VCaP (cell line): ENCODE measurements at regions not wholly inside any gene's neighbourhood (a gene's known extent, or its start where the extent isn't known, plus 50 kb on each side); places are given as distances from the start of the nearest gene placed in this dataset.
"Not testable (repeated sequence)": the region's sequence is repeated elsewhere in the genome, so short reads cannot be mapped to it uniquely, and the experiment has no call there.

Source experiments
- H3K27ac ChIP-seq: fragments of 450-650 bp; 2 replicates; pipeline ENCODE4 v1.5.1; 2017
- TF ChIP-seq, protein P1 (sequence below): fragments of 450-650 bp; conservative IDR thresholded peaks from 2 replicates; pipeline ENCODE4 v1.5.1; 2017; ENCODE audit warnings: mild to moderate bottlenecking, moderate library complexity

DNA sequence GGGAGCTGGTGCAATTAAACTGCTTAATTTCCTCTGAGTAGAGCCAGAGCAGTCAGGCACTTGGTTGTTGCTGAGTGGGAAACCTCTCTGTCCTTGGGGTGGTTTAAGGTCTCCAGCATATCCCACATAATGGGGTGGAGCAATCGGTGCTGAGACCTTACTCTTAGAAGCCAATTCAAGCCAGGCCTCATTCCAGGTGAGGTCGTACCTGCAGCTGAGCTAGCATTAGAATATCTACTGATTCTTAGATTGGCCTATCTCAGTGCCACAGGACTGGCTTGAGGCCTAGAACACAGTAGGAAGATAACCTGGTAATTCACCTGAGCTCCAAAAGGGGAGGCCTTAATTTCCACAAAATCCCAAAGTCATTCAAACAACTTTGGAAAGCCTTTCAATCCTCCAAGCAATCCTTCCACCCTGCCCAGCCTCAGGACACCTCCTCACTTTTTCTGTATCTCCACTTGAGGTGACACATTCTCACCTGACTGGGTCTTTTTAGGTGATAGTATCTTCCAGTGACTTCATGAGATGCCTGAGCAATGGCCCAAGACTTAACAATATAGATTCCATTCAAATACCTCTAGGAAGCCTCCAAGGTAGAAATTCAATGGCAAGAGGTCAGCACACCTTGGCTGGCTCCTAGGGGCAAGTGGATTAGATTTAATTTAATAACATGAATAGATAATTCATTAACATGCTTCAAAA lies 91.0 kb downstream of the FEM1C start:
- TF ChIP-seq, protein P1, sequence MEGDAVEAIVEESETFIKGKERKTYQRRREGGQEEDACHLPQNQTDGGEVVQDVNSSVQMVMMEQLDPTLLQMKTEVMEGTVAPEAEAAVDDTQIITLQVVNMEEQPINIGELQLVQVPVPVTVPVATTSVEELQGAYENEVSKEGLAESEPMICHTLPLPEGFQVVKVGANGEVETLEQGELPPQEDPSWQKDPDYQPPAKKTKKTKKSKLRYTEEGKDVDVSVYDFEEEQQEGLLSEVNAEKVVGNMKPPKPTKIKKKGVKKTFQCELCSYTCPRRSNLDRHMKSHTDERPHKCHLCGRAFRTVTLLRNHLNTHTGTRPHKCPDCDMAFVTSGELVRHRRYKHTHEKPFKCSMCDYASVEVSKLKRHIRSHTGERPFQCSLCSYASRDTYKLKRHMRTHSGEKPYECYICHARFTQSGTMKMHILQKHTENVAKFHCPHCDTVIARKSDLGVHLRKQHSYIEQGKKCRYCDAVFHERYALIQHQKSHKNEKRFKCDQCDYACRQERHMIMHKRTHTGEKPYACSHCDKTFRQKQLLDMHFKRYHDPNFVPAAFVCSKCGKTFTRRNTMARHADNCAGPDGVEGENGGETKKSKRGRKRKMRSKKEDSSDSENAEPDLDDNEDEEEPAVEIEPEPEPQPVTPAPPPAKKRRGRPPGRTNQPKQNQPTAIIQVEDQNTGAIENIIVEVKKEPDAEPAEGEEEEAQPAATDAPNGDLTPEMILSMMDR = no peak
- H3K27ac ChIP-seq = no peak overlapping the region

DNA sequence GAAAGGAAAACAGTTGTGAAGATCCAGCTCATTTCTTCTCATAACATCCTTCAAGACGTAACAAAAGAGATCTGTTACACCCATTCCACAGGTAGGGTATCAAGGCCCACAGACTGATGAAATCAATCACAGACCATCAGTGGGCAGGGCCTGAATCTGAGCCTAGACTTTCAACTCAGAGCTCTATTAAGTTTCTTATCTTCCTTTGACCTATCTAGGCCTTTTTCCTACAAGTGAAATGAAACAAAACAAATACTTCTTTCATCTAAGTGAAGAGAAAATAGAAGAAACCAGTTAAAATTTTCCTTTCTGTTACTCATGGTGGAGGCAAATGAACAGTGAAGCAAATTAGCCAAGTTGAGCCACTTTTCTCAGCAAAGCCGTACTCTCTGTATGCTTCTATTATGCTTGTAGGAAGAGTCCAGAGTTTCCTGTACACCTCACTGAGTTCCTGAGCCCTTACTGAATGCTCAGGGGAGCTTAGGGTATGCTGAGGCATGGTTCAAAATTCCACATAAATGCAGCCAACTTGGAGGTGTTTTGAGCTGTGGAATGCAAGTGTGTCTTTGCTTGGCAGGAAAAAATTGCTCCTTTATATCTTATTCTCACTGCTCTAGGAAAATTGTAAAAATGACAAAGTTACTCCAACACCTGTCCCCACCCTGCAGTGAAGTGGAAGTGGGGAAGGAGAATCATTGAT lies 91.9 kb downstream of the FEM1C start:
- TF ChIP-seq, protein P1 = no peak

DNA sequence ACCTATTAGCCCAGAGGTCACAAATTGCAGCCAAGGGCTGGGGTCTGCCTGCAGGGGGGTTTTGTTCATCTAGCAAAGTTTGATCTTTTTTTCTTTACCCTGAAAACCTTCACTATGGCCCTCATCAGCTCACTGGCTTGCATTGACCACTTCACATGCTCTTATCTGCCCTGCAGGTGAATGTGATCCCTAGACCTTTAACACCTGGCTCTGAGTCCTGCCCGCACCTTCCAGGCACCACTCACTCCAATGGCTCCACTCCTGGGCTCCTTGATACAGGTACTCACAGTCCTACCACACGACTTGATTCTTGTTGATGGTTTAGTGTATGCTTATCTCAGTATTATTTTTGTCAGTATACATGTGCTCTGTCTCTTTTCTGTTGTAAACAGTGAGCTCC lies 92.5 kb downstream of the FEM1C start:
- TF ChIP-seq, protein P1 = no peak

More for the DNA sequence above, 91.9 kb downstream of the FEM1C start:
- H3K27ac ChIP-seq = no peak overlapping the region

DNA sequence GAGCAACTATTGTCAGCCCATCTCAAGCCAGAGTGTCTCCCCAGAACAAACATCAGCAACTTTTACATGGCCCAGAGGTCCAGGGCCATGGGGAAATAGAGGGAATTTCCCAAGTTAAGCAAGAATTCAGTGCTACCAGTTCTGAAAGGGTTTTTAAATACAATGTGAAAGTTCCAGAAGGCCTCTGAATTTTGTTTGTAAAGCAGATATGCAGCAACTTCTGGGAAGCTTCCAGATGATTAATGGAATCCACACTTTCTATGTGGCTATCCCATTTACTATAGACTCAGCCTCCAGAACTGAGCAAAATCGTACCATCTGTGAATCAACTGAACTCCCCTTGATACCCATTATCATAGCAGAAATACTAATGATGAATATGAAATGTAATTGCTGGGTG lies 93.8 kb downstream of the FEM1C start:
- H3K27ac ChIP-seq = no peak overlapping the region
- TF ChIP-seq, protein P1 = no peak

More for the DNA sequence above, 92.5 kb downstream of the FEM1C start:
- no peak overlapping the region for H3K27ac ChIP-seq

DNA sequence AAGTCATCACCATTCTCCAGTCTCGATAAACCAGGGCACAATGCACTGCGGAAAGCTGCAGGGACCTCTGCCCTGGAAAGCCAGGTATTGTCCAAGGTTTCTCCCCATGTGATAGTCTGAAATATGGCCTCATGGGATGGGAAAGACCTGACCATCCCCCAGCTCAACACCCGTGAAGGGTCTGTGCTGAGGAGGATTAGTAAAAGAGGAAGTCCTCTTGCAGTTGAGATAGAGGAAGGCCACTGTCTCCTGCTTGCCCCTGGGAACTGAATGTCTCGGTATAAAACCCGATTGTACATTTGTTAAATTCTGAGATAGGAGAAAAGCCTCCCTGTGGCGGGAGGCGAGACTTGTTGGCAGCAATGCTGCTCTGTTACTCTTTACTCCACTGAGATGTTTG lies 95.9 kb downstream of the FEM1C start:
- not testable (repeated sequence) for H3K27ac ChIP-seq

DNA sequence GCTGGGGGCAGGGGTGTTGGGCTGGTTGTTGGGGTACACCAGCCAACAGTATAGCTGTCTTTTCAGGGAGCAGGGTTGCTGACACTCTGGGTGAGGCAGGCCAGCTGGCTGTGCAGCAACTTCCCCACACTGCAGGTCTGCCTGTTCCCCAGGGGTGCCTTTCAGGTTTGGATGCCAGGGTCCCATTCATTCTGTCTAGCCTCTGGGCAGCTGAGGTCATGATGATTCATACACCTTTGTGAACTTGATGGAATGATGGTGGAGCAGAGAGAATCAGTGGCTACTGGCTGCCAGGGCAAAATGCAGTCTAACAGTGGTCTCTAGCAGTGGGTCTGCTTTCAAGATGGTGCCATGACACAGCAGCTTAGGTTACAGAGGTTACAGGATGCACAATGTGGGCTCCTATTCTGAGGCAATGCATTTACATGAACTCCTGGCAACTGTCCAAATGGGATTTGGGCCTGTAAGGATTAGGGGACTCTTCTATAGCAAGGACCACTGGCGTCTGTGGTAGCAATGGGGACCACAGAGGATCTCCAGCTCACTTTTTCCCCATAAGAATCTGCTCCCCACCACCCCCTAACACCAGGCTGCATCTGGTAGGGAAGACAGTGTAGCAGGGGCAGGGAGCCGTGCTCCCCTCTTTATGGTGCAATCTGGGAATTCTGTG lies 103.7 kb downstream of the FEM1C start:
- TF ChIP-seq, protein P1 = no peak
- no peak overlapping the region for H3K27ac ChIP-seq

DNA sequence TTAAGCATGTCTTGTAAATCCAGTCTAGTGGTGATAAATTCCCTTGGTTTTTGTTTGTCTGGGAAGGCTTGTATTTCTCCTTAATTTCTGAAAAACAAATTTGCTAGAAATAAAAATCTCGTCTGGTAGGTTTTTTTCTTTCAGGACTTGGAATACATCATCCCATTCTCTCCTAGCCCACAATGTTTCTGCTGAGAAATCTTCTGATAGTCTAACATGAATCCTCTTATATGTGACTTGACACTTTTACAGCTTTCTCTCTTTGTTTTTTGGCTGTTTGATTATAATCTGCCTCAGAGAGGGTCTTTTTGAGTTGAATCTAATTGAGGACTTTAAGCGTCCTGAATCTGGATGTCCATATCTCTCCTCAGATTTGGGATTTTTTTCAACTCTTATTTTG lies 104.9 kb downstream of the FEM1C start:
- no peak overlapping the region for H3K27ac ChIP-seq
- TF ChIP-seq, protein P1 = no peak
